C4-2B (cell line): ENCODE measurements at regions not wholly inside any gene's neighbourhood (a gene's known extent, or its start where the extent isn't known, plus 50 kb on each side); places are given as distances from the start of the nearest gene placed in this dataset.
A peak's percentile ranks its signal among the peaks of the same experiment; 100 is the strongest.
"Not testable (repeated sequence)": the region's sequence is repeated elsewhere in the genome, so short reads cannot be mapped to it uniquely, and the experiment has no call there.

ENCODE experiments used
- H3K27ac ChIP-seq: fragments of 450-650 bp; 2 replicates; pipeline ENCODE4 v1.5.1; 2017
- ZFX ChIP-seq: fragments of 450-650 bp; IDR thresholded peaks from 2 replicates; pipeline ENCODE4 v1.6.1; 2017
- TF ChIP-seq, protein P1 (sequence below): fragments of 450-650 bp; conservative IDR thresholded peaks from 2 replicates; pipeline ENCODE4 v1.5.1; 2017; ENCODE audit warnings: mild to moderate bottlenecking

- no peak for TF ChIP-seq ZFX
- TF ChIP-seq, protein P1, sequence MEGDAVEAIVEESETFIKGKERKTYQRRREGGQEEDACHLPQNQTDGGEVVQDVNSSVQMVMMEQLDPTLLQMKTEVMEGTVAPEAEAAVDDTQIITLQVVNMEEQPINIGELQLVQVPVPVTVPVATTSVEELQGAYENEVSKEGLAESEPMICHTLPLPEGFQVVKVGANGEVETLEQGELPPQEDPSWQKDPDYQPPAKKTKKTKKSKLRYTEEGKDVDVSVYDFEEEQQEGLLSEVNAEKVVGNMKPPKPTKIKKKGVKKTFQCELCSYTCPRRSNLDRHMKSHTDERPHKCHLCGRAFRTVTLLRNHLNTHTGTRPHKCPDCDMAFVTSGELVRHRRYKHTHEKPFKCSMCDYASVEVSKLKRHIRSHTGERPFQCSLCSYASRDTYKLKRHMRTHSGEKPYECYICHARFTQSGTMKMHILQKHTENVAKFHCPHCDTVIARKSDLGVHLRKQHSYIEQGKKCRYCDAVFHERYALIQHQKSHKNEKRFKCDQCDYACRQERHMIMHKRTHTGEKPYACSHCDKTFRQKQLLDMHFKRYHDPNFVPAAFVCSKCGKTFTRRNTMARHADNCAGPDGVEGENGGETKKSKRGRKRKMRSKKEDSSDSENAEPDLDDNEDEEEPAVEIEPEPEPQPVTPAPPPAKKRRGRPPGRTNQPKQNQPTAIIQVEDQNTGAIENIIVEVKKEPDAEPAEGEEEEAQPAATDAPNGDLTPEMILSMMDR = no peak
- no peak overlapping the region for H3K27ac ChIP-seq
Observed at GRCh38 chr7:29629507-29629906, 65.9 kb downstream of the PRR15 start.

- TF ChIP-seq, protein P1 = peak; percentile 83
- not testable (repeated sequence) for H3K27ac ChIP-seq
Observed at GRCh38 chr7:29635067-29636008, 71.7 kb downstream of the PRR15 start.

- TF ChIP-seq ZFX = no peak
- TF ChIP-seq, protein P1 = peak; percentile 52
- H3K27ac ChIP-seq = no peak overlapping the region
Observed at GRCh38 chr7:29636009-29636351, 72.3 kb downstream of the PRR15 start.

- no peak overlapping the region for H3K27ac ChIP-seq
- no peak for TF ChIP-seq ZFX
- TF ChIP-seq, protein P1 = no peak
Observed at GRCh38 chr7:29637374-29637773, 73.7 kb downstream of the PRR15 start.

- not testable (repeated sequence) for H3K27ac ChIP-seq
Observed at GRCh38 chr7:29638841-29639240, 75.2 kb downstream of the PRR15 start.

GRCh38 chr7:29639386-29639785 is 75.8 kb downstream of the PRR15 start:
- H3K27ac ChIP-seq = no peak overlapping the region
- TF ChIP-seq, protein P1 = no peak
- TF ChIP-seq ZFX = no peak

GRCh38 chr7:29639886-29640595 is 76.4 kb downstream of the PRR15 start:
- TF ChIP-seq, protein P1 = no peak
- TF ChIP-seq ZFX = no peak
- no peak overlapping the region for H3K27ac ChIP-seq
